ENCODE measurements at regions not wholly inside any gene's neighbourhood (a gene's known extent, or its start where the extent isn't known, plus 50 kb on each side); places are given as distances from the start of the nearest gene placed in this dataset.

- DNase-seq: no peak
These were observed 322.6 kb upstream of the KCNH8 start for GRCh38 chr3:18825665-18826064.

- DNase-seq: no peak
These were observed 335.0 kb upstream of the KCNH8 start for GRCh38 chr3:18813300-18813699.

- DNase-seq: no peak
These were observed 336.0 kb upstream of the KCNH8 start for GRCh38 chr3:18812316-18812715.

- DNase-seq: no peak
These were observed 338.0 kb upstream of the KCNH8 start for GRCh38 chr3:18810306-18810661.

DNA sequence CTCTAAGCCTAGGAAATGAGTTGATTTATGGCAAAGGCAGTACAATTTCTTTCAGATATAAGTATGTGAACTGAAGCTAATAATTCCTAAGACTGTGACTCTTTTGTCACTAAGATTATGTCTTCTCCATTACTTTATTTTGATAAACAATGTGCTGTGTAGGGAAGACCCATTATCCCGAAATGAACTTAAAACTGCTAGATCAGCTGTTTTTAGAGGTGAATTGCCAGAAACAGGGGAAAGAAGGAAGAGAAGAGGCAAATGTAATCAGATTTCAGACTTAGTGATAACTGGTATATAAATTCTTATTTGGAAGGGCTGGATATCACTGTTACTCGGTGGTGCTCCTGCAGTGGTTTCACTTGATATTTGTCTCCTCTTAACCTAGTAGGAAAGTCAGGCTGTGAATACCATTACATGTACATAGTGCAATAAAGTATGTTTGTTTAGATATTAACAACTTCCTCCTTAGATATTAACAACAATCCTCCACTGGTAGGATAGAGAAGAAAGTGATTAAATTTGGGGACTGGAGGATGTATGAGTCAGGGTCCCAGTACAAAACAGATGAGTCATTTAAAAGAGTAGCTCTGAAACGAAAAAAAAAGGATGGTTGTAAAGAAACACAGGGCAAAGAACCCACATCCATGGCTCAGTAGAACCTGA lies 338.5 kb upstream of the KCNH8 start:
- DNase-seq: no peak

DNA sequence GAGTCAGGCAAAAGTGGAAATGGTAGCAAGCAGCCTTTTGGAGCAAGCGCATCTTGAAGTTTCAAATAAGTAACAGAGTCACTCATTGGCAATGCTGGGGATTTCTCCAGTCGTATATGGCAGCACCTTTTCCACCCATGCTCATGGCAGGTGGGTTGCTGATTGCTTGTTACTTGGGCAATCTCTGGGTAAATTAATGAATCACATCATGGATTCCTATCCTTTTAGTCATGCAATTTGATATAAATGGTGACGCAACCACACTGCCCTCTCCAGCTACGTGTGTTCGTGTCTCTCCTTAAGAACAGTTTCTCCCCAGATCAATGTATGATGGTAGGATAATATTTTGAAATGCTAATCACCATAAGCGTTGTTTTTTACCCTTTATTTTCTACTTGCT lies 339.9 kb upstream of the KCNH8 start:
- DNase-seq: no peak

DNA sequence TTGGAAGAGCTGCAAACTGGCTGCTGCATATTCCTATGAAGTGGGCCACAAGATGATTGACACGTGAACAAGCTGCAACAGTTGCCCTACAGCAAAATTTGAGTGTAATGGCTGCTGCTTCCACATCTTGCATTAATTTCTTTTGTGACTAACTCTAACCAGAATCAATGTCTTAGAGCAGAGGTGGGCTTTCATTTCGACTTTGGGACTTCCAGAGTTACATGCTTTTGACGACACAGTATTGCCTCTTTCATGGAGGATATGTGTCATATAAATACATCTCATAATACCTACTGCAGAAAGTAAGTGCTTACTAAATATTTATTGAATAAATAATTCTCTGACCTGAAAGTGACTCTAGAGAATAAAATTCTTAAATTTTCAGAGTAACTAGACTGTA lies 340.7 kb upstream of the KCNH8 start:
- no peak for DNase-seq

GRCh38 chr3:18806633-18807032 lies 341.7 kb upstream of the KCNH8 start:
- DNase-seq: no peak

DNA sequence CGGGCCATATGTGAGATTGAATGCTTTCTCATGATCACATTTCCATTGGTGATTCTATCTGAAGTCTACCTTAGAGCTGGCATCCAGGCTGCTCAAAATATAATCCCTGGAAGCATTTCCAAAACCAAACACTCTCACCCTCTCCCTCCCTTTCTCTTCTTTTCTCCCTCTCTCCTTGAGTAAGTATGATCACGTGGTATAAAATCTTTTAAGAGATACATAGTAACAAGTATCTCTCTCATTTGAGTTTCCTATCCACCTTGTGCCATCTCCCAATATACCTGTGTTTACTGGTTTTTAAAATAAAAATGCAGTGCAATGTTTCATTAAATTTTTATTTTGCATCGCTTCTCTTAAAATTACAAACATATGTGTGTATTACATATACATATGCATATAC lies 350.9 kb upstream of the KCNH8 start:
- DNase-seq: no peak

- no peak for DNase-seq
These were observed 353.2 kb upstream of the KCNH8 start for GRCh38 chr3:18795078-18795477.

DNA sequence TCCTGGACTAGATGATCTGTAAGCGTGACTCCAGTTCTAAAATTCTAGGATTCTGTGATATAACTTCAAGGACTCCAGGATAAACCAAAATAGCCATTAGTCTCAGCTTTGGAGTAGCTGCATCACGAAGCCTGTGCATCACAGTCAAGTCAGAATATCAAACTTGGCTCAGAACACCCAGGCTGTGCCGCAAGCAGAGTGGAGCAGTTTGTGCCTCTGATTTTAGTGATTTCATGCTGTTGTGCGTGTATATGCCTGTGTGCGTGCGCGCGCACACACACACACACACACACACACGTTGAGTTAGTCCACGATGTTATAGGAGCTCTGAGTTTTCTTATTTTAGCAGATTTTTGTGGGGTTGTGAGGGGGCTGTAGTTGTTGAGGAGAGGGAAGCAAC lies 356.6 kb upstream of the KCNH8 start:
- DNase-seq: no peak

DNA sequence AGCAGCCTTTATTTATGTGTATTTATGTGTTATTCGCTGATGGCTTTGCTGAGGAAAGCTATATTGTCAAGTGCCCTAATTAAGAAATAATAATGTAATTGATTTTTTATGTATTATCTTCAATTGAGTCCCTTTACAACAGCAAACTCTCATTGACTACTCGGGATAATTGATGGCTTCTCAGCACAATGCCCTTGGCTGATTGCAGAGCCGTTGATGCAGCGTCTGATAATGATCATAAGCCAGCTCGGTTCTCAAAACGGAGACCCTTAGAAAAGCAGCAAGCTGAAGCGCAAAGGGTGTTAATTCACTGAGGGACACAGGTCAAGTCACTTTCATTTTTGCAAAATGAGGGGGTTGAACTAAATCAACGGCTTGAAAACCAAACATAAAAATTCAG lies 357.1 kb upstream of the KCNH8 start:
- DNase-seq: no peak

DNA sequence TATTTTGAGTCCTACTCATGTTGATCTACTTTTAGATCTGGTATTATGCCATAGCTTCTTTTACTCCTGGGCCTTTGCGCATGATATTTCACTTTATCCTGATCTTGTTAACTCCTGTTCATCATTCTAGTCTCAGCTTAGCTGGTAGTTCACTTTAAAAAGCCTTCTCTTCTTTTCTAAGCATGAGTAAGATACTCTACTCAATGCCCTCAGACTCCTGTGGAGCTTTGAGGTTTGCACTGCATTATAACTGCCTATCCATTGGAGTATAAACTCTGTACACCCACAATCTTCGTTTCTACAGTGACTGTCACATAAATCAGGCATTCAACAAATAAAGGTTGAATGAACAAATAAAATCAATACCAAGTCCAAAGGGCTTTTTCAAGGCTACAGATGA lies 357.9 kb upstream of the KCNH8 start:
- DNase-seq: no peak

DNA sequence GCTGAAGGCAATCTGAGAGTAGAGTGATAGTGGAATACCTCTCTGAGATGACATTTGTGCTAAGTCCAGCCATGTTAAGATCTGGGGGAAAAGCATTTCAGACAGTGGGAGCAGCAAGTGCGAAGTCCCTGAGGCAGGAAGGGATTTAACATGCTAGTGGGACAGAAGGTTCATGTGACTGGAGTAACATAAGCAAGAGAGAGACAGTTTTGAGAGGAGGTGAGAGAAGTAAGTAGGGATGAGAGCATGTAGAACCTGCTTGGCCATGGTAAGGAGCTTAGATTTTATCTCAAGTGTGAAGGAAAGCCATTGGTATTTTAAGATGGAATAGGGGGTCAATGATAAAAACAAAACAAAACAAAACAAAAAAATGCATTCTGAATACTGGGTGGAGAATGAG lies 358.6 kb upstream of the KCNH8 start:
- DNase-seq: no peak

DNA sequence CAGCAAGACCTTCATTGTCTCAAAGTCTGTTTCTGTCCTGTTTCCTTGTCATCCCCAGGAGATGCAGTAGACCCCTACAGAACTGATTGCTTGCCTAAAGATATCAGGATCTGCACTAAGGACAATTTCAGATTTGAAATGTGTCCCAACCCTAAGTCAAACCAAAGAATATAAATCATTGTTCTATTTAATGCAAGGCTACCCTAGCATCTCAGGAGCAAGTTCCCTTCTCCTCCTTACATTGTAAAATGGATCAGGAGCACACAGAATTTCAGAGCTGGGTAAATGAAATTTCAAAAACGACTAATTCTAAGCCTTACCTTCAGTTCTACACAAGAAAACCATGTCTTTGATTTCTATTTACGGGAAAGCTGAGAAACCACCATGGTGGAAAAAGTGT lies 360.9 kb upstream of the KCNH8 start:
- DNase-seq: no peak

DNA sequence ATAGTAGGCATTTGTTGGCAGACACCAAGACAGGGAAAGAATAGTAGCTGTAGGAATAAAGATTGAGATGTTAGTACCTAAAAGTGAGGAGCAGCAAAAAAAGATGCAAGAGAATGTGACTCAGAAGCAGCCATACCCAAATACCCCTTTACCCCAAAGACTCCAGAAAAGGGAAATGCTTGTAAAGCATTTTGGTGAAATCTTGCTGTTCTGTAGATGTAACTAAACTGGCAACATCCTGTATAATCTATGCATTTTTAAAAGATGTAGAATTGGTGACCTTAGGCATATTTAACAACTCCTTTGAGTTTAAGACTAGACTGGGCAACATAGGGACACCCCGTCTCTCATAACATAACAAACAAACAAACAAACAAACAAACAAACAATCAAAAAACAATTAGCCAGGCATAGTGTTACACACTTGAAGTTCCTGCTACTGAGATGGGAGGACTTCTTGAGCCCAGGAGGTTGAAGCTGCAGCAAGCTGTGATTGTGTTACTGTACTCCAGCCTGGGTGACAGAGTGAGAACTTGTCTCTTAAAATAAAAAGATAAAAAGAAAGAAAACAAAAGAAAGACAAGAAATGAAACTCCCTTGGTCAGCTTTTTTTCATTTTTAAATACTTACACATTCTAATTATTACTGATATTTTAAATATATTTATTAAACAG lies 361.5 kb upstream of the KCNH8 start:
- no peak for DNase-seq

GRCh38 chr3:18782191-18782590 lies 357.1 kb upstream of the SATB1 start:
- DNase-seq: no peak

GRCh38 chr3:18780959-18781358 lies 355.8 kb upstream of the SATB1 start:
- DNase-seq: no peak

GRCh38 chr3:18779704-18780103 lies 354.6 kb upstream of the SATB1 start:
- no peak for DNase-seq

GRCh38 chr3:18778598-18778997 lies 353.5 kb upstream of the SATB1 start:
- DNase-seq: no peak

- no peak for DNase-seq
These were observed 353.0 kb upstream of the SATB1 start for GRCh38 chr3:18778094-18778493.

- no peak for DNase-seq
These were observed 350.4 kb upstream of the SATB1 start for GRCh38 chr3:18775501-18775900.

DNA sequence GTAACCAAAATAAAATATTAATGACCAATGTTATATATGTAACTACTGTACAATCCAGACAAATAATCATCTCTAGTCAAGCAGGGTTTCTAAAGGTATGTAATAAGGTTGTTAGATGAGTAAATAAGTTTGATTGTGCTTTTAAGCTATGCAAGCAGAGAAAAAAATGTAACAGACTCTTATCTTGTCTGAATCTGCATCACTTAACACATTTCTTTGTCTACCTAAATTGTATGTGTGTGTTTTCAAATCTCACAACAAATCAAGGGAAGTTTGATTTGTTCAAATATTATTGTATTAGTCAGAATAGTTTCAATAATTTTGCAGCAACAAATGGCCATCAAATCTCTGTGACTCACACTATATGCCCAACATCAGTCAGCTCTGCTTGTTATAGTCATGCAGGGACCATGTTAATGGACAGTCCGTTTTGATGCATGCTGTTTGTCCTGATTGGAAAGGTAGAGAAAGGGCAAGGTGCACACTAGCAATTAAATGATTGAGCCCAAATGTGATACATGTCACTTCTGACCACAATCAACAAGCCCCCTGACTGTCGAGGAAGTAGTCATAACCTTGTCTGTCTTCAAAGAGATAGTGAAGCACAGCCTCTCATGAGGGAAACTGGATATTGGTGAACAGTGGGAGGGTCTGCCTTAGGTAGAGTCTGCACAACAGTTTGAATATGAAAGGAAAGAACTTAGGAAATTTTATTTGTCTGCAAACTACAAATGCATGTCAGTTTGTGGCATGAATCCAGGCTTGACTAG lies 349.4 kb upstream of the SATB1 start:
- DNase-seq: no peak

- DNase-seq: no peak
These were observed 347.7 kb upstream of the SATB1 start for GRCh38 chr3:18772699-18773305.
